ENCODE measurements at regions not wholly inside any gene's neighbourhood (a gene's known extent, or its start where the extent isn't known, plus 50 kb on each side); places are given as distances from the start of the nearest gene placed in this dataset.
"Not testable (repeated sequence)": the region's sequence is repeated elsewhere in the genome, so short reads cannot be mapped to it uniquely, and the experiment has no call there.

DNA sequence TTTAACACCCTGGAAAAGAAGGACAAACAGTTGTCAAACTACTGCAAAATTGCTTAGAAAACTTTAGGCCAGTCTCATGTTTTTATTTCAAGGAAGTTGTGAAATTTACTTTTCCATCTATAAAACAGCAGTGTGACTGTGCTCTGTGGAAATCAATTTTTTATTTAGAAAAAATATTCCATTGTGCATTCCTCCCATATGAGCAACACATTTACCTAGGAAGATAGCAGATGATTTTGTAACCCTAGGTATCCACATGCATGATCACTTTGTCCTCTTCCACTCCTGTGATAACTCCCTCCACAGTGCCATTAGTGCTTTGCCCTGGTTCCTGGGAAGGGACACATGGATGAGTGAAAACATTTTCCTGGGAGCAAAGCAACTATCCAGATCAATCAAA, 69.4 kb upstream of the GPCPD1 start:
- no peak for DNase-seq (ENCODE audit: low read depth)
- H3K4me3 ChIP-seq (ENCODE audit: low read length) = no peak overlapping the region
- TF ChIP-seq, protein P1, sequence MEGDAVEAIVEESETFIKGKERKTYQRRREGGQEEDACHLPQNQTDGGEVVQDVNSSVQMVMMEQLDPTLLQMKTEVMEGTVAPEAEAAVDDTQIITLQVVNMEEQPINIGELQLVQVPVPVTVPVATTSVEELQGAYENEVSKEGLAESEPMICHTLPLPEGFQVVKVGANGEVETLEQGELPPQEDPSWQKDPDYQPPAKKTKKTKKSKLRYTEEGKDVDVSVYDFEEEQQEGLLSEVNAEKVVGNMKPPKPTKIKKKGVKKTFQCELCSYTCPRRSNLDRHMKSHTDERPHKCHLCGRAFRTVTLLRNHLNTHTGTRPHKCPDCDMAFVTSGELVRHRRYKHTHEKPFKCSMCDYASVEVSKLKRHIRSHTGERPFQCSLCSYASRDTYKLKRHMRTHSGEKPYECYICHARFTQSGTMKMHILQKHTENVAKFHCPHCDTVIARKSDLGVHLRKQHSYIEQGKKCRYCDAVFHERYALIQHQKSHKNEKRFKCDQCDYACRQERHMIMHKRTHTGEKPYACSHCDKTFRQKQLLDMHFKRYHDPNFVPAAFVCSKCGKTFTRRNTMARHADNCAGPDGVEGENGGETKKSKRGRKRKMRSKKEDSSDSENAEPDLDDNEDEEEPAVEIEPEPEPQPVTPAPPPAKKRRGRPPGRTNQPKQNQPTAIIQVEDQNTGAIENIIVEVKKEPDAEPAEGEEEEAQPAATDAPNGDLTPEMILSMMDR (conservative IDR thresholded peaks at IDR 0.05; ENCODE audit: low read length) = no peak

DNA sequence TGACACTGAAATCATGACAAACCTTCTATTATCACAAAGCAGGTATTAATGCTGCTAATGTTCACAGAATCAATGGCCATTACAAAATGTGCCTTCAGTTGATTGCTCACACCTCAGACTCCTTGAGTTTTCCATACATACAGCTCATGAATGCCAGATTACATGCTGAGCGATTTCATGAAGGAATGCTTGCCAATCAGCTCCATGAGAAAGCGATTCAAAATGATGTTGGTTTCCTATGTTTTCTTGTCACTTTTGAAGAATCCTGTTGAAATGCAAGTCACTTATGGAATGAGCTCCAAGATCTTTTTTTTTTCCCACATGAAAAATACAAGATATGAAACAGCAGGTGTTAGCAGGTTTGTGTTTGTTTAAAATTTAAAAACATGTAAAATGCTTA, 68.0 kb upstream of the GPCPD1 start:
- no peak overlapping the region for H3K4me3 ChIP-seq (ENCODE audit: low read length)
- no peak for DNase-seq (ENCODE audit: low read depth)

GRCh38 chr20:5677944-5678343, 67.1 kb upstream of the GPCPD1 start:
- not testable (repeated sequence) for H3K4me3 ChIP-seq (ENCODE audit: low read length); DNase-seq (ENCODE audit: low read depth)

More for the DNA sequence above, 68.0 kb upstream of the GPCPD1 start:
- TF ChIP-seq, protein P1 (conservative IDR thresholded peaks at IDR 0.05; ENCODE audit: low read length) = no peak

DNA sequence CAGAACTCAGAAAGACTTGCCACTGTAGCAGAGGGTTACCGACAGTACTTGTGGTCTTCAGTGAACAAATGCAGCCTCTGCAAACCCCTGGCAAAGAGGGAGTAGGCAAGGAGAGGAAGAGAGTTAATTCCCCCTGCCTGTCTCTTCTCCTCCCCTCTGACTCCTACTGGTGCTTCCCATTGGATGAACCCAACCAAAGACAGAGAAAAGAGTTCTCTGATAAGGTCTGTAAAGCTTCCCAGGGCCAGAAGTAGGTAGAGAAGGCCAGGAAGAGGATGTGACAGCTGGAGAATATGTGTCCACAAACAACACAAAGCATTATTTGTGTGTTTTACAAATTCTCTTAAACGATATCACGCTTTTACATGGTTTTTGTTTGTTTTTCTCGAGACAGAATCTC, 66.6 kb upstream of the GPCPD1 start:
- H3K4me3 ChIP-seq (ENCODE audit: low read length) = no peak overlapping the region
- no peak for DNase-seq (ENCODE audit: low read depth)
- TF ChIP-seq, protein P1 (conservative IDR thresholded peaks at IDR 0.05; ENCODE audit: low read length) = no peak

DNA sequence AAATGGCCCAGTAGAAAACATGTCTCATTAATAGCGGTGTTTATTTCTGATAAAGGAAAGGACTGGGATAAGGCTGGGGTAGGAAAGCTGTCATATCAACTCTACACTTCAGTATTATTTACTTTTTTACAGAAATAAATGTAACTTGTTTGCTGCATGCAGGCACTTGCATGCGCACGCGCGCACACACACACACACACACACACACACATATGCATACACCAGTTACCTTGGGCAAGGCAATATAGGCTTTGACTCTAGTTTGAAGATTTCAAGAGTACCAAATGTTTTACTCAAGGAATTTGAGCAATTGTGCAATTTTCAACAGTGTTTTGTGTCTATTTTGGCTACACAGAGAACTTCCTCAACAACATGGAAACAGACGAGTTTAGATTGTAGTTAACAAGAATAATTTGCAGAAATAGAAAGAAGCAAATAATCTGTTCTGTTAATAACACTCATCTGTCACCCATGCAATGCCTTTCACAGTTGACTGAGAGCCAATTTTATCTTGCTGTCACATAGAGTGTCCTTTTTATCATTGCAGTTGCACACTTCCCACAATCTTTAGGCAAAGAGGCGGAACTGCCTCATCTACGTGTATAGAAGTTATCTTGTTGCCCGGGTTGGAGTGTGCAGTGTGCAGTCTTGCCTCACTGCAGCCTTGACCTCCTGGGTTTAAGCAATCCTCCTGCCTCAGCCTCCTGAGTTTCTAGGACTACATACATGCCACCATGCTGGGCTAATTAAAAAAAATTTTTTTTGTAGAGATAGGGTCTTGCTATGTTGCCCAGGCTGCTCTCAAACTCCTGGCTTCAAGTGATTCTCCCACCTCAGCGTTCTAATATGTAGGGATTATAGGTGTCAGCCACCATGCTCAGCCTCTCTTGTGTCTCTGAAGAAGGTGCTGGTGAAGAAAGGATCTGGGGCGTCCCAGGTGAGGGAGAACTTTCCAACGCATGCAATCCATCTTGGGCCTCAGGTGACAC, 64.6 kb upstream of the GPCPD1 start:
- TF ChIP-seq, protein P1 (conservative IDR thresholded peaks at IDR 0.05; ENCODE audit: low read length) = no peak
- DNase-seq (ENCODE audit: low read depth) = peak; percentile 14
- no peak overlapping the region for H3K4me3 ChIP-seq (ENCODE audit: low read length)

- no peak overlapping the region for H3K4me3 ChIP-seq (ENCODE audit: low read length)
- no peak for DNase-seq (ENCODE audit: low read depth)
- TF ChIP-seq, protein P1 (conservative IDR thresholded peaks at IDR 0.05; ENCODE audit: low read length) = no peak
Measured at GRCh38 chr20:5674176-5674660, 63.4 kb upstream of the GPCPD1 start.

DNA sequence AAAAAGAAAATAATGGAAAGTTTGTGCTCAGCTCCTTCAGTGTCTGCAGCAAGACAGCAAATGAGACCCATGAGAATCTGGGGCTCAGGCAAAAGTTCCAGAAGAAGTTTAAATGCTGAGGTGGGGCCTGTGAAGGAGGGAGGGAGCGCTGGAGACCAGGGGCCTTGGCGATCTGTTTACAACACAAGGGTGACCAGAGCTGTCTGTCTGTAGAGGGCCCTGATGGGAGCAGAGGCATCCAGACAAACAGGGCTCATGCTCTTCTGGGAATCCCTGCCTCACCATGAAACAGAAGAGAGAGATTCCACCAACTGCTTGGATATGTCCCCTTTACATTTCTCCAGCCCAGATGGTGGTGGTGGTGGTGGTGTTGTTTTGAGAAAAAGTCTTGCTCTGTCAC, 60.1 kb upstream of the GPCPD1 start:
- DNase-seq (ENCODE audit: low read depth) = no peak
- TF ChIP-seq, protein P1 (conservative IDR thresholded peaks at IDR 0.05; ENCODE audit: low read length) = no peak
- H3K4me3 ChIP-seq (ENCODE audit: low read length) = no peak overlapping the region
